Psoas muscle (tissue), 7 donors: ENCODE measurements at regions not wholly inside any gene's neighbourhood (a gene's known extent, or its start where the extent isn't known, plus 50 kb on each side); places are given as distances from the start of the nearest gene placed in this dataset.

Source experiments
- ATAC-seq, 4 donors: fragments of 200-7000 bp; cut with Tn5 transposase; one replicate each; pipeline ENCODE4 v1.9.1; 2020; ENCODE audit warnings: moderate library complexity in 3 of 4, mild to moderate bottlenecking in 2 of 4
- DNase-seq, 2 donors: peaks; one replicate each; pipeline ENCODE4 v3.0.0-alpha.2; 2020
- H3K27ac ChIP-seq: fragments of 200-600 bp; one replicate; pipeline ENCODE4 v1.8.0; 2022
- H3K27me3 ChIP-seq, 3 donors: fragments of 200-600 bp in 1 of 3; one replicate each; pipeline versions ENCODE4 v1.6.1 to v1.8.0; 2013 to 2022; ENCODE audit warnings: low read length in 2 of 3, mild to moderate bottlenecking in 2 of 3, moderate library complexity in 1 of 3; ENCODE audit not compliant: insufficient read depth in 3 of 3
- H3K36me3 ChIP-seq, 2 donors: fragments of 200-600 bp in 1 of 2; one replicate each; pipeline versions ENCODE4 v1.6.1 to v1.8.0; 2013 to 2022; ENCODE audit warnings: low read depth in 1 of 2, mild to moderate bottlenecking in 1 of 2, moderate library complexity in 1 of 2; ENCODE audit not compliant: insufficient read depth in 1 of 2
- H3K4me1 ChIP-seq: fragments of 200-600 bp; one replicate; pipeline ENCODE4 v1.8.0; 2022
- H3K4me3 ChIP-seq: fragments of 200-600 bp; one replicate; pipeline ENCODE4 v1.8.0; 2022; ENCODE audit warnings: mild to moderate bottlenecking
- H3K9me3 ChIP-seq: fragments of 200-600 bp; one replicate; pipeline ENCODE4 v1.8.0; 2022
- CTCF ChIP-seq: fragments of 200-600 bp; IDR thresholded peaks from one replicate; pipeline ENCODE4 v1.8.0; 2022; ENCODE audit warnings: antibody characterized with exemption
- WGBS, 3 donors: extraction: QIAGEN DNeasy Blood & Tissue Kit; methylation state at CpG; one replicate each; pipeline versions ENCODE4 v1.1.6 to v1.1.7; 2013; 5-methylcytosine and 5-hydroxymethylcytosine counted together
- intact Hi-C, 2 donors: fragments of 100-400 bp; cut with DNase I; formaldehyde crosslinking; loops; one replicate each; pipeline versions ENCODE4 v1.11.0 to v1.14.2; 2022
- donor health status: healthy with polysubstance abuse.
- donor health status: DM: no; HTN: no; CAD: no; lungs with moderate emphysema.
- donor health status: Bipolar disorder and iron deficiency.
- donor health status: healthy.
- donor health status: DM: yes; HTN: yes; CAD: no.
- donor health status: DM: no; HTN: no; CAD: no.
- donor health status: DM: yes; HTN: yes; CAD: no.

- no peak overlapping the region for H3K4me3 ChIP-seq
- 72 to 73% (median 73%) methylated on average over 5 of the region's 5 CpGs for WGBS, 3 donors
- intact Hi-C loops = no loop called here
- H3K27ac ChIP-seq = no peak overlapping the region
- no peaks in the 10 kb centered on the region for H3K27me3 ChIP-seq
- ATAC-seq (no peak), DNase-seq (no peak)
- no peak for TF ChIP-seq CTCF
- no peaks in the 10 kb centered on the region for H3K9me3 ChIP-seq
- H3K36me3 ChIP-seq = no peaks in the 10 kb centered on the region
- H3K4me1 ChIP-seq = no peaks in the 10 kb centered on the region
These were observed 458.4 kb upstream of the C9orf72 start for GRCh38 chr9:28031521-28032267.

- Histone ChIP-seq H3K27me3 (no peaks in the 10 kb centered on the region), H3K9me3 (no peaks in the 10 kb centered on the region), H3K4me1 (no peaks in the 10 kb centered on the region), H3K36me3 (no peaks in the 10 kb centered on the region), H3K27ac (no peak overlapping the region), H3K4me3 (no peak overlapping the region)
- ATAC-seq = no peak
- 76 to 89% (median 88%) methylated on average over 2 of the region's 2 CpGs for WGBS, 3 donors
- DNase-seq = no peak
- no peak for TF ChIP-seq CTCF
- intact Hi-C loops = no loop called here
These were observed 458.9 kb upstream of the C9orf72 start for GRCh38 chr9:28032268-28032590.

- Histone ChIP-seq H3K27me3 (no peaks in the 10 kb centered on the region), H3K4me3 (no peak overlapping the region), H3K9me3 (no peaks in the 10 kb centered on the region), H3K4me1 (no peaks in the 10 kb centered on the region), H3K36me3 (no peaks in the 10 kb centered on the region), H3K27ac (no peak overlapping the region)
- intact Hi-C loops = no loop called here
- ATAC-seq (no peak), DNase-seq (no peak)
- WGBS, 3 donors = 60 to 66% (median 61%) methylated on average over 6 of the region's 6 CpGs
- TF ChIP-seq CTCF = no peak
These were observed 461.0 kb upstream of the C9orf72 start for GRCh38 chr9:28034242-28034641.

GRCh38 chr9:28037968-28038367 lies 464.7 kb upstream of the C9orf72 start:
- Histone ChIP-seq H3K27me3 (no peaks in the 10 kb centered on the region), H3K9me3 (no peaks in the 10 kb centered on the region), H3K4me1 (no peaks in the 10 kb centered on the region), H3K27ac (no peak overlapping the region), H3K4me3 (no peak overlapping the region), H3K36me3 (no peaks in the 10 kb centered on the region)
- DNase-seq = no peak
- no peak for ATAC-seq
- intact Hi-C loops = no loop called here
- no peak for TF ChIP-seq CTCF
- 56 to 75% (median 69%) methylated on average over 1 of the region's 1 CpG for WGBS, 3 donors

GRCh38 chr9:28045051-28045450 lies 471.8 kb upstream of the C9orf72 start:
- no peaks in the 10 kb centered on the region for H3K4me1 ChIP-seq
- H3K27me3 ChIP-seq = no peaks in the 10 kb centered on the region
- no peaks in the 10 kb centered on the region for H3K9me3 ChIP-seq
- 67 to 69% (median 68%) methylated on average over 3 of the region's 3 CpGs for WGBS, 3 donors
- no peak overlapping the region for H3K27ac ChIP-seq
- no peak overlapping the region for H3K4me3 ChIP-seq
- no peak for ATAC-seq
- no peak for TF ChIP-seq CTCF
- H3K36me3 ChIP-seq = no peaks in the 10 kb centered on the region
- DNase-seq = no peak
- intact Hi-C loops = no loop called here
